MCF 10A (cell line): ENCODE measurements at regions not wholly inside any gene's neighbourhood (a gene's known extent, or its start where the extent isn't known, plus 50 kb on each side); places are given as distances from the start of the nearest gene placed in this dataset.

Experiments
- BruUV-seq: library from RNA; stranded (reverse); fragments of 400-500 nt; replicated peaks from 2 replicates; lab custom pipeline; 2021; lab: Mats Ljungman, UMichigan
- CTCF ChIA-PET: fragments of 300-600 bp; sonication (Branson Sonifier 250); formaldehyde crosslinking; extraction: SDS; loops from one replicate; lab custom pipeline; 2021; ENCODE audit warnings: antibody characterized with exemption, inconsistent platforms; lab: Yijun Ruan, JAX
- POLR2A ChIA-PET: fragments of 300-600, 350-650 bp; sonication (Branson Sonifier 250); formaldehyde crosslinking; extraction: SDS; loops from one replicate; lab custom pipeline; 2020; ENCODE audit warnings: antibody characterized with exemption, inconsistent platforms; lab: Yijun Ruan, JAX
- DNase-seq: peaks from one replicate; pipeline ENCODE4 v3.0.0-alpha.2; 2018; ENCODE audit not compliant: unreplicated experiment
- H3K27ac Mint-ChIP-seq: one replicate; pipeline ENCODE4 v1.8.0; 2022; ENCODE audit warnings: mild to moderate bottlenecking, low read depth, mixed read lengths; ENCODE audit not compliant: unreplicated experiment
- H3K27me3 Mint-ChIP-seq: one replicate; pipeline ENCODE4 v1.8.0; 2022; ENCODE audit warnings: mixed read lengths; ENCODE audit not compliant: insufficient read depth, unreplicated experiment
- H3K36me3 Mint-ChIP-seq: one replicate; pipeline ENCODE4 v1.8.0; 2022; ENCODE audit warnings: mild to moderate bottlenecking, moderate library complexity, mixed read lengths; ENCODE audit not compliant: insufficient read depth, unreplicated experiment
- H3K4me1 Mint-ChIP-seq: one replicate; pipeline ENCODE4 v1.8.0; 2022; ENCODE audit warnings: mixed read lengths; ENCODE audit not compliant: insufficient read depth, unreplicated experiment
- H3K4me3 Mint-ChIP-seq: one replicate; pipeline ENCODE4 v1.8.0; 2022; ENCODE audit warnings: mild to moderate bottlenecking, moderate library complexity, mixed read lengths; ENCODE audit not compliant: unreplicated experiment
- H3K9me3 Mint-ChIP-seq: one replicate; pipeline ENCODE4 v1.8.0; 2022; ENCODE audit warnings: mixed read lengths; ENCODE audit not compliant: unreplicated experiment
- CTCF ChIP-seq: fragments of 200-600 bp; IDR thresholded peaks from one replicate; pipeline ENCODE4 v1.8.0; 2022; ENCODE audit warnings: antibody characterized with exemption, mild to moderate bottlenecking; ENCODE audit not compliant: unreplicated experiment
- intact Hi-C: fragments of 100-400 bp; cut with micrococcal nuclease; formaldehyde crosslinking; loops from 2 replicates; pipeline ENCODE4 v1.14.1; 2022

GRCh38 chr11:26780376-26781085 lies 58.7 kb upstream of the SLC5A12 start:
- Mint-ChIP-seq H3K36me3 (no peaks in the 10 kb centered on the region), H3K4me1 (no peaks in the 10 kb centered on the region), H3K27me3 (no peaks in the 10 kb centered on the region), H3K27ac (no peak overlapping the region), H3K4me3 (no peak overlapping the region), H3K9me3 (peaks cover 10% of the 10 kb centered on the region)
- BruUV-seq = no TSS peak
- intact Hi-C loops = no loop called here
- TF ChIP-seq CTCF = no peak
- POLR2A ChIA-PET = interaction anchor here (1.1 kb wide), 1 partner anchor 20 kb away, joined by 3 read pairs; no protein-coding TSS in a partner anchor
- CTCF ChIA-PET = interaction anchor here (0.6 to 0.7 kb wide), 3 partner anchors 49 to 342 kb away, joined by 3 to 4 read pairs (median 3); no protein-coding TSS in a partner anchor
- DNase-seq = no peak

- no peaks in the 10 kb centered on the region for H3K4me1 Mint-ChIP-seq
- H3K36me3 Mint-ChIP-seq = no peaks in the 10 kb centered on the region
- TF ChIP-seq CTCF = no peak
- intact Hi-C loops = no loop called here
- DNase-seq = no peak
- peaks cover 16% of the 10 kb centered on the region for H3K9me3 Mint-ChIP-seq
- no TSS peak for BruUV-seq
- CTCF ChIA-PET = interaction anchor here (0.7 kb wide), 1 partner anchor 379 kb away, joined by 3 read pairs; no protein-coding TSS in a partner anchor
- H3K27ac Mint-ChIP-seq = no peak overlapping the region
- POLR2A ChIA-PET = no interaction called here
- no peaks in the 10 kb centered on the region for H3K27me3 Mint-ChIP-seq
- no peak overlapping the region for H3K4me3 Mint-ChIP-seq
Measured at GRCh38 chr11:26782220-26782965, 60.5 kb upstream of the SLC5A12 start.

GRCh38 chr11:26783997-26784396 lies 62.1 kb upstream of the SLC5A12 start:
- TF ChIP-seq CTCF = no peak
- no peak for DNase-seq
- Mint-ChIP-seq H3K27ac (no peak overlapping the region), H3K36me3 (no peaks in the 10 kb centered on the region), H3K4me3 (no peak overlapping the region), H3K9me3 (peaks cover 16% of the 10 kb centered on the region), H3K27me3 (no peaks in the 10 kb centered on the region), H3K4me1 (no peaks in the 10 kb centered on the region)
- CTCF ChIA-PET = no interaction called here
- intact Hi-C loops = no loop called here
- no TSS peak for BruUV-seq
- POLR2A ChIA-PET = no interaction called here

- no peaks in the 10 kb centered on the region for H3K36me3 Mint-ChIP-seq
- H3K4me1 Mint-ChIP-seq = no peaks in the 10 kb centered on the region
- no TSS peak for BruUV-seq
- no peak overlapping the region for H3K27ac Mint-ChIP-seq
- H3K4me3 Mint-ChIP-seq = no peak overlapping the region
- DNase-seq = no peak
- TF ChIP-seq CTCF = no peak
- ChIA-PET POLR2A (interaction anchor here (0.7 kb wide), 1 partner anchor 82 kb away, joined by 3 read pairs; no protein-coding TSS in a partner anchor), CTCF (interaction anchor here (0.7 to 0.9 kb wide), 2 partner anchors 19 to 24 kb away, joined by 3 to 5 read pairs; no protein-coding TSS in a partner anchor)
- H3K27me3 Mint-ChIP-seq = no peaks in the 10 kb centered on the region
- H3K9me3 Mint-ChIP-seq = peaks cover 5% of the 10 kb centered on the region
- intact Hi-C loops = no loop called here
Measured at GRCh38 chr11:26790738-26791137, 68.9 kb upstream of the SLC5A12 start.
